ENCODE measurements at regions not wholly inside any gene's neighbourhood (a gene's known extent, or its start where the extent isn't known, plus 50 kb on each side); places are given as distances from the start of the nearest gene placed in this dataset.

DNA sequence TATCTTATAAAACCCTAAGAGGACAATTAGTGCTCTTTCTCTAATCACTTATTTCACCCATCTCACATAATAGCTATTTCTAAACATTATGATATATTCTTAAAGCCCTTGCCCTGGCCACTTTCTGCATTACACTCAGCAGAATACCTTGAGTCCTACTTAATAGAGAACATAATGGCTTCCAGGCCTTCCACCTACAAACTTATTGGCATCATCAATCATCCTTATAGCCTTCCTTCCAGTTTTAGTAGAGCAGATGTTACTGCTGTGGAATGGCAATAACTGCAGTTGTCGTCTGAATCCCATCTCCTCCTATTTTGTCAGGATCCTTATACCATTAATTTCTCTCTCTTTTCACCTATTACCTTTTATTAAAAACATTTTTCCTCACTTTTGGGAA, 1127.4 kb downstream of the LRFN5 start:
- Histone ChIP-seq H3K9me3 (no peaks in the 10 kb centered on the region), H3K4me3 (no peak overlapping the region), H3K4me1 (no peaks in the 10 kb centered on the region), H3K36me3 (no peaks in the 10 kb centered on the region), H3K27me3 (no peaks in the 10 kb centered on the region), H3K27ac (replicated peaks in 1 of 4) (no peak overlapping the region)
- 46% methylated on average over 1 of the region's 1 CpG for WGBS
- intact Hi-C loops (cut with DNase I) = no loop called here
- no peak for DNase-seq (ENCODE audit: extremely low spot score)
- TF ChIP-seq POLR2A (IDR thresholded peaks at IDR 0.05; ENCODE audit: low read depth) (no peak), EP300 (IDR thresholded peaks at IDR 0.05) (no peak), POLR2AphosphoS5 (IDR thresholded peaks at IDR 0.05) (no peak)
- TF ChIP-seq, protein P1, sequence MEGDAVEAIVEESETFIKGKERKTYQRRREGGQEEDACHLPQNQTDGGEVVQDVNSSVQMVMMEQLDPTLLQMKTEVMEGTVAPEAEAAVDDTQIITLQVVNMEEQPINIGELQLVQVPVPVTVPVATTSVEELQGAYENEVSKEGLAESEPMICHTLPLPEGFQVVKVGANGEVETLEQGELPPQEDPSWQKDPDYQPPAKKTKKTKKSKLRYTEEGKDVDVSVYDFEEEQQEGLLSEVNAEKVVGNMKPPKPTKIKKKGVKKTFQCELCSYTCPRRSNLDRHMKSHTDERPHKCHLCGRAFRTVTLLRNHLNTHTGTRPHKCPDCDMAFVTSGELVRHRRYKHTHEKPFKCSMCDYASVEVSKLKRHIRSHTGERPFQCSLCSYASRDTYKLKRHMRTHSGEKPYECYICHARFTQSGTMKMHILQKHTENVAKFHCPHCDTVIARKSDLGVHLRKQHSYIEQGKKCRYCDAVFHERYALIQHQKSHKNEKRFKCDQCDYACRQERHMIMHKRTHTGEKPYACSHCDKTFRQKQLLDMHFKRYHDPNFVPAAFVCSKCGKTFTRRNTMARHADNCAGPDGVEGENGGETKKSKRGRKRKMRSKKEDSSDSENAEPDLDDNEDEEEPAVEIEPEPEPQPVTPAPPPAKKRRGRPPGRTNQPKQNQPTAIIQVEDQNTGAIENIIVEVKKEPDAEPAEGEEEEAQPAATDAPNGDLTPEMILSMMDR (IDR thresholded peaks at IDR 0.05) = no peak

GRCh38 chr14:42732005-42732404, 1125.3 kb downstream of the LRFN5 start:
- Histone ChIP-seq H3K4me3 (no peak overlapping the region), H3K36me3 (no peaks in the 10 kb centered on the region), H3K9me3 (no peaks in the 10 kb centered on the region), H3K27me3 (no peaks in the 10 kb centered on the region), H3K27ac (replicated peaks in 1 of 4) (no peak overlapping the region), H3K4me1 (no peaks in the 10 kb centered on the region)
- TF ChIP-seq, protein P1 (IDR thresholded peaks at IDR 0.05) = no peak
- no peak for TF ChIP-seq EP300 (IDR thresholded peaks at IDR 0.05)
- TF ChIP-seq POLR2AphosphoS5 (IDR thresholded peaks at IDR 0.05) = no peak
- TF ChIP-seq POLR2A (IDR thresholded peaks at IDR 0.05; ENCODE audit: low read depth) = no peak
- no peak for DNase-seq (ENCODE audit: extremely low spot score)
- intact Hi-C loops (cut with DNase I) = no loop called here

DNA sequence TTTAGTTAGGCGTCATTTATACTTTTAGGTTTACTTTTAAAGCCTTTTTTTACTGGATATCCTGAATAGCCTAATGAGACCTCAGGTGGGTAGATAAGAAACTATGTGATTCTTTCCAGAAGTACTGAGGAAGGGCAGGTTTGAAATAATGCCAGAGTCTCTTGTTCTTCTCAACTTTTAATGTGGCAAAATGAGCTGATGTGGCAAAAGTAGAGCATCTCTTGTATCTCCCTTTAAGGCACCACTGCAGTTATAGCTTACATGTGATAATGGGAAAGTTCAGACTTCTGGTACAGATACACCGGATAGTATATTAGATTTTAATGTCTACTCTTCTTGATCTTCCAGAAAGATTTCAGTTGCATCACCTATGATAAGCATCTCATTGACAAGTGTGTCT, 1124.8 kb downstream of the LRFN5 start:
- no peak for DNase-seq (ENCODE audit: extremely low spot score)
- H3K4me1 ChIP-seq = no peaks in the 10 kb centered on the region
- H3K27ac ChIP-seq (replicated peaks in 1 of 4) = no peak overlapping the region
- intact Hi-C loops (cut with DNase I) = no loop called here
- no peaks in the 10 kb centered on the region for H3K9me3 ChIP-seq
- H3K27me3 ChIP-seq = no peaks in the 10 kb centered on the region
- WGBS = 86% methylated on average over 2 of the region's 2 CpGs
- H3K4me3 ChIP-seq = no peak overlapping the region
- H3K36me3 ChIP-seq = no peaks in the 10 kb centered on the region
- TF ChIP-seq POLR2A (IDR thresholded peaks at IDR 0.05; ENCODE audit: low read depth) (no peak), EP300 (IDR thresholded peaks at IDR 0.05) (no peak), POLR2AphosphoS5 (IDR thresholded peaks at IDR 0.05) (no peak)
- TF ChIP-seq, protein P1 (IDR thresholded peaks at IDR 0.05) = no peak

DNA sequence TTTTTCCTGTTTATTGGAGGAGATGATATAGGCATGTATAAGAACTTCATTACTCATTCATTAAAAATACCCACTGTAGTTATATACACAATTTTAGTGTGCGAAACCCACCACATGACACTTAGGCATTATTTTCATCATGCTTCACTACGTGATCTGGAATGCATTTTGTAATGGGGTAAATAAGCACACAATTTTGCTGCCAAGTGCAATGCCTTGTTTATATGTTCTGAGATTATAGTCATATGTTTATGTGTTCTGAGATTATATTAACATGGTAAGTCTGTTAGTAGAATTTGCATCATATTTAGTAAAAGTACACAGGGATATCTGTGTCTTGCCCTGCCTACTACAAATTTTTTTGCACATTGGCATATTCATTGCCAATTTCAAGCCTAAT, 1123.0 kb downstream of the LRFN5 start:
- H3K4me3 ChIP-seq = no peak overlapping the region
- H3K27ac ChIP-seq (replicated peaks in 1 of 4) = no peak overlapping the region
- WGBS = 79% methylated on average over 2 of the region's 2 CpGs
- H3K27me3 ChIP-seq = no peaks in the 10 kb centered on the region
- intact Hi-C loops (cut with DNase I) = no loop called here
- H3K36me3 ChIP-seq = no peaks in the 10 kb centered on the region
- no peak for TF ChIP-seq POLR2AphosphoS5 (IDR thresholded peaks at IDR 0.05)
- no peak for TF ChIP-seq EP300 (IDR thresholded peaks at IDR 0.05)
- TF ChIP-seq, protein P1 (IDR thresholded peaks at IDR 0.05) = no peak
- no peak for TF ChIP-seq POLR2A (IDR thresholded peaks at IDR 0.05; ENCODE audit: low read depth)
- no peaks in the 10 kb centered on the region for H3K4me1 ChIP-seq
- DNase-seq (ENCODE audit: extremely low spot score) = no peak
- H3K9me3 ChIP-seq = no peaks in the 10 kb centered on the region

- Histone ChIP-seq H3K4me3 (no peak overlapping the region), H3K36me3 (no peaks in the 10 kb centered on the region), H3K4me1 (no peaks in the 10 kb centered on the region), H3K27me3 (no peaks in the 10 kb centered on the region), H3K9me3 (no peaks in the 10 kb centered on the region), H3K27ac (replicated peaks in 1 of 4) (no peak overlapping the region)
- TF ChIP-seq POLR2AphosphoS5 (IDR thresholded peaks at IDR 0.05) (no peak), POLR2A (IDR thresholded peaks at IDR 0.05; ENCODE audit: low read depth) (no peak), EP300 (IDR thresholded peaks at IDR 0.05) (no peak)
- TF ChIP-seq, protein P1 (IDR thresholded peaks at IDR 0.05) = no peak
- no peak for DNase-seq (ENCODE audit: extremely low spot score)
- intact Hi-C loops (cut with DNase I) = no loop called here
- 44% methylated on average over 1 of the region's 1 CpG for WGBS
Observed at GRCh38 chr14:42719391-42719790, 1112.7 kb downstream of the LRFN5 start.
